HG02943 (cell line): ENCODE measurements at regions not wholly inside any gene's neighbourhood (a gene's known extent, or its start where the extent isn't known, plus 50 kb on each side); places are given as distances from the start of the nearest gene placed in this dataset.
"Not testable (repeated sequence)": the region's sequence is repeated elsewhere in the genome, so short reads cannot be mapped to it uniquely, and the experiment has no call there.

Experiments
- ATAC-seq: cut with Tn5 transposase; IDR thresholded peaks from one replicate; pipeline ENCODE4 v1.9.1; 2021; ENCODE audit warnings: mild to moderate bottlenecking, low read depth, moderate library complexity; ENCODE audit not compliant: unreplicated experiment

- ATAC-seq, result no peak
Observed at GRCh38 chr10:109022417-109023049, 900.8 kb downstream of the XPNPEP1 start.

DNA sequence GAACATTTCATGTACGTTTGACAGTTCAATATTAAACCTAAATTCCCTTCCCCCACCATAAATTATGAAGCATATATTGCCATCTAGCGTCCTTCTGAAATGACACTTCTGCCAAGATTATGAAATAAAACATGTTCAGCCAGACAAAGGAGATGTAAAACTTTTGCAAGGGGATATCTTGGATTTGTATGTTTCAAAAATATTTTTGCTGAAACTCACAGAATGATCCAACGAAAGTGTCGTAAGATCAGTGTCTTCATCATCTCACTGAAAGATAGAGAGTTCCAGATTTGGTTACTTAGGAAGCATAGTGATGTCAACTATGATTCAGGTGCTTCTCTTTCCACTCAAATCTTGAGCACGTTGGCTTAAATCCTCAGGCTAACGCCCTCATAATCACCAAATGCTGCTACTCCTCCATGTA is 904.3 kb downstream of the XPNPEP1 start:
- ATAC-seq, result no peak

DNA sequence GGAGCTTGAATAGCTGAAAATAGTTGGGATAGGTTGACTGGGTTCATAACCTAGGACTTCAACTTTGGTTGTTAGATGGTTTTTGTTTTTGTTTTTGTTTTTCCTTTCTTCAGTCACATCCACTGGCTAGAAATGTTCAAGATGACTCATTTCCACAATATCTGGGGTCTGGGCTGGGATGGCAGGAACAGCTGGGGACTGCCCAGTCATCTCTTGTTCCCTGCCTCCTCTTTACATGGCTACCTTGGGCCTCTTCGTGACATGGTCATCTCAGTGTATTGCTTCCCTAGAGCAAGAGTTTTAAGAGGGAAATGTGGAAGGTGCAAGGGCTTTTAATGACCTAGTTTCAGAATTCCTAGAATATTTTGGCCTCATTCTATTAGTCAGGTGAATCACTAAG is 915.8 kb downstream of the XPNPEP1 start:
- no peak for ATAC-seq

DNA sequence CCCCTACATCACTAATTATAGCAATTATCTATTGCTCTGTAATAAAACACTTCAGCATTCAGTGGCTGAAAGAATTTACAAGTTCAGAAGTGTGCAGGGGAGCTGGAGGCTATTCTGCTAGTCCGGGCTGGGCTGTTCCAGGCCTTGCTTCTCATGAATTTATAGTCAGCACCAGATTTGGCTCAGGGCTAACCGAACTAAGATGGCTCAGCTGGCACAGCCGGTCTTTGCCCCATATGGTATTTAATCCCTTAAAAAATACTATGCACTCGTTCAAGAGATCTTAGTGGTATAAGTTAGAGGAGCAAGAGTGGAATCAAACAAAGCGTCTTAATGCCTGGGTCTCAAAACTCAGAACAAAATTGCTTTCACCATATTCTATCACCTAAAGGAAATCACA is 932.9 kb downstream of the XPNPEP1 start:
- no peak for ATAC-seq

- ATAC-seq, result no peak
Observed at GRCh38 chr10:108989976-108990375, 933.3 kb downstream of the XPNPEP1 start.

DNA sequence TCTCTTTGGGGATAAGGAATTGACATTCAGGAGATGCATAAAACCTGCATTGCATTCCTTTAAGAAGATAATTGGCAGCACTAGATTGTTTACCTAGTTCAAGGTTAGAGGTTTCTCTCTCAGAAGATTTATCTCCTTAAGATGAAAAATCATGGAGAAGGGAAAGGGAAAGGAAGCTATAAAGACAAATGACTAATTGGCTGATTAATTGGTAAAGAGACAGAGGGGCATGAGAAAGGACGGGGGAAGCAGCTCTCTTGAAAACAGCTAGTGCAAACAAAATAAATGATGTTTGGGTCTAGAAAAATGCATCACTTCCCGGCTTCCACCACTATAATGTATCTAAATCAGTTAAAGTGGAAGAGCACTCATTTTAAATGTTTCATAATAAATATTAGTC is 941.2 kb downstream of the XPNPEP1 start:
- ATAC-seq, result no peak

GRCh38 chr10:108980869-108981268 is 942.4 kb downstream of the XPNPEP1 start:
- ATAC-seq, result no peak

DNA sequence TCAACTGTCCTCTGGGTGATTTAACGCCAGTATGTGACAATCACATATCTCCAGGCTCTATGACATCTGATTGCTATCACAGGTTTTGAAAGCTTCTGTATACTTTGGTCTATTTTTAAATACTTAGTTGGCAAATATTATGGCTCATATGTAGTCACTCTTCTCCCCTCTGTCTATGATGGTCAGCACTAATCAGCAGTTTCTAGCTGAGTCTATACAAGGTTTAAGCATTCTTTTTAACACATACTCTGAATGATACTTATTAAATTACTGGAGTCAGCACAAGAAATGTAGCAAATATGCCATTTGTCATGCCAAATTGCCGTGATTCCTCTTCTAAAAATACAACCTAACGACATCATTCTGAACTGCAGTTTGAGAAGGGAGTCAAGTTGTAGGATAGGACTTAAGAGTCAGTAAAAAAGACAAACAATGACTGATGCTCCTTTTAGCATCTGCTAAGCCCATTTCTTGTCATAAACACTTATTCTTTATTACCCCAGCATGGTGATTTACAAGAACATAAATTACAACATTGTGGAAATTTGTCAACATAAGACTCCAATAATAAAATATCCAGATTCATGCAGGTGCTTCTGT is 947.8 kb downstream of the XPNPEP1 start:
- ATAC-seq, result no peak

GRCh38 chr10:108970016-108970415 is 953.3 kb downstream of the XPNPEP1 start:
- ATAC-seq, result no peak

GRCh38 chr10:108966411-108966810 is 956.9 kb downstream of the XPNPEP1 start:
- ATAC-seq, result no peak

- ATAC-seq, result no peak
Observed at GRCh38 chr10:108966005-108966404, 957.3 kb downstream of the XPNPEP1 start.

DNA sequence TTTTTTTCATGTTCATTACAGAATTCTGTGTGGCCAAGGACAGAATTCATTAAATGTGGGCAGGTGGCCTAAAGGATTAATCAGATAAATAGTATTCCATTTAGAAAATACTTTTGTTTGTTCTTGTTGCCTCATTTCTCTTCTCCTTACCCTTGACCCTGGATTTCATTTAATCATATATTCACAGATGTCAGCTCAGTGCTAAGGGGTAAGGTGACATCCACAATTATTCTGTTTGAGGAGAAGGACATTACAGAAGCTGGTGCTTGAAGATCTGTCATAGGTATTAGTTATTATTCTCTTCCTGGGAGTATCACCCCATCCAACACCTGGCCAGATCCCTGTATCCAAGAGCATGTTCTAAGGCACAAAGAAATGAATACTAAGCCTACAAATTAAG is 961.1 kb downstream of the XPNPEP1 start:
- ATAC-seq, result no peak

GRCh38 chr10:108957681-108958080 is 965.6 kb downstream of the XPNPEP1 start:
- ATAC-seq, result no peak

DNA sequence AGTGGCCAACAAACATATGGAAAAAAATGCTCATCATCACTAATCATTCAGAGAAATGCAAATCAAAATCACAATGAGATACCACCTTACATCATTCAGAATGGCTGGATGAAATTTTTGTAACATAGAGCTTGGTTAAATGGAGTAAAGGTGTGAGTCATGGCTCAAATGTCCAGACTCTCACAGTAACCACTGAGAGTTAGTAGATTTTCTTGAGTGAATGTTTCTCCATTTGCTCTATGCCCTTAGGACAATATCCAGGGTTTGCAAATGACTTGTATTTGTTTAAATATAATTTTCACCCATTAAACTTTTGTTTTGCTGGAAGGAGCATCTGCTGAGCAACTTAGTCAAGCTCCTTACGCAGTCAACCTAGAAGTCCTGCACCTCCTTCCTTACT is 967.2 kb downstream of the XPNPEP1 start:
- ATAC-seq, result no peak

- not testable (repeated sequence) for ATAC-seq
Observed at GRCh38 chr10:108920029-108920428, 1003.3 kb downstream of the XPNPEP1 start.

GRCh38 chr10:108913300-108913699 is 1010.0 kb downstream of the XPNPEP1 start:
- no peak for ATAC-seq

- ATAC-seq, result peak; percentile 77
Observed at GRCh38 chr10:108911814-108912541, 1011.3 kb downstream of the XPNPEP1 start.

DNA sequence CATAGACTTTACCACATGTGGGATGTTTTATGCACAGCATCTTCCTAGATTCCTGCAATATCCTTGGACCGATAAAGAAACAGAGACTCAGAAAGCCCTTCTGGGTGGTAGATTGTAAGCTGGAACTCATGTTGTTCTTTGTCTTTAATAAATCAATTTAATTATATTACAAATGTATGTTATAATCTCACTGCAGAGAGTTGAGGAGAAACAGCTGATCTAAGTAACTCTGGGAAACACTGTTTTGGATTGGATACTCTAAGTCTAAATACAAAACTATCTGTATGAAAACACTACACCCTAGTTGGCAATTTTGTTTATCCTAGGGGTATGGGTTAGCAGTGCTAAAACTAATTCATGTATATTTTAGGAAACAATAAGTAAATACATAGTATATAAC is 1015.2 kb downstream of the XPNPEP1 start:
- ATAC-seq, result no peak

DNA sequence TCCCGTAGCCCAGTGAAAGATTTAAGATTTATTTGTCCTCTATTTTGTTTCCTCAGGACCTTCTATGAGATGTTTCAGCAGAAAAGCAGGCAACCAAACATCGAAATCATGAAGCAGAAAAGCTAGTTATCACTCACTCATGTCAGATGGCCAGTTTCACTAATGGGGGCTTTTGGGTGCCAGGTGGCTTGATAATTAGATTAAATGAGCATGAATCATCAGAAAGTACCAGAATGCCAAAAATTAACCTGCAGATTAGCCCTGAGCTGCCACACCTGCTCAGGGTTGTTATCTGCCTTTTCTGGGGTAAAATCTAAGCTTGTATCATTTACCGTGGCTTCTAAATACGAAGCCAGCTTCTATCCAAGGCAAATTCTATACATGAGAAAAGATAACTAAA is 1017.5 kb downstream of the XPNPEP1 start:
- ATAC-seq, result no peak

DNA sequence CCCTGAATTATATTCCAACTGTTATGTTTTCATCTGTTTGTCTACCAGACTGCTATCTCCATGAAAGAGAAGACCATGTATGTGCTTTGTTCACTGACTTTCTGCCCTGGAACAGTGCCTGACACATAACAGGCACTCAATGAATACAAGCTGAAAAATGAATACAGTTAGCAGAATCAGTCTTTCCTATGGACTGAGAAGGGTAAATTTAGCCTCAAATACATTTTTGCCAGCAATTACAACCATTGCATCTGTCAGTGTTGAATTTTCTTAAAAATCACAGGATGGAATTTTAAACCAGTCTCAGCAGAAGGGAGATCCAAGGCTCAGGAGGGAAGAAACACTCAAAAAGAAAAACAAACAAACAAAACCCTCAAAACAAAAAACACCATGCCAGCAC is 1018.1 kb downstream of the XPNPEP1 start:
- no peak for ATAC-seq

- ATAC-seq, result no peak
Observed at GRCh38 chr10:108904163-108904838, 1019.0 kb downstream of the XPNPEP1 start.
